SK-MEL-5 (cell line): ENCODE measurements at regions not wholly inside any gene's neighbourhood (a gene's known extent, or its start where the extent isn't known, plus 50 kb on each side); places are given as distances from the start of the nearest gene placed in this dataset.
"Not testable (repeated sequence)": the region's sequence is repeated elsewhere in the genome, so short reads cannot be mapped to it uniquely, and the experiment has no call there.

Experiments
- DNase-seq: peaks from one replicate; pipeline ENCODE4 v3.0.0-alpha.2; 2016; ENCODE audit warnings: low read depth, low spot score
- in situ Hi-C: cut with HindIII; loops from 2 replicates; pipeline ENCODE4 v1.10.0; 2016; ENCODE audit warnings: low sequenced_read_pairs, high pct_unique_total_duplicates, low pct_unique_long_range_greater_than_20kb

DNA sequence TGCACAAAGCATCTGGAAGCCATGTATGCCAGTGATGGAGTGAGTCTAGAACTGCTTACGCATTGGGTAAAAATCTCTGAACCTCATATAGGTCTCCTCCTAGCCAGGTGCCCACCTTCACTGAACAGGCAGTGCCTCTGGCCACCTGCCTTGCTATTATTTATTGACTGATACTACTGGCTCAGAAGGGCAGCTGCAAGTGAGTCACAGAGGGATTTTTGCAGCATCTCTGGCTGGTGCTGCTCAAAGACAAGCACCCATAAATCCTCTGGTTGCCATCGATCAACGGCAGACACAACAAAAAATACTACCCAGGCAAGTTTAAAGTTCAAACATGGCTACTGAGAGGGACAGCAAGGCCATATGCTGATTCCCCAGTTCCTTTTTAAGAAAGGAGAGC is 279.4 kb downstream of the UBE3D start:
- DNase-seq: no peak
- in situ Hi-C loops: no loop called here

DNA sequence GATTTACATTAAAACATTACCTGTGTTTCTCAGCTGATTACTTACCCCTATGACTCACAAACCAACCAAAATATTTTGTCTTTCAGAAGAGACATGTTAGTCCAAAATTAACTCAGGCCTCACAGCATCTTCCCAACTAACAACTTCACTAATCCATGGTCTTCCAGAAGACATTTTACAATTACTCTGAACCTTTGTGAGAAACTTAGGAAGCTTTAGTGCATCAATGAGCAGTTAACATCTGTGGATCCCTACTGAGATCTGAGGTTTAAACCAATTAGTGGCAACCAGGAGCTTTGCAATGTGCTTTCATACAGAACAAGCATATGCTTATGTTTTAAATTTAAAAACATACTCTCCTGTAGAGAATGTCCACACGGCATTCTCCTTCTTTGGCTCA is 269.7 kb downstream of the UBE3D start:
- no peak for DNase-seq
- in situ Hi-C loops: no loop called here

DNA sequence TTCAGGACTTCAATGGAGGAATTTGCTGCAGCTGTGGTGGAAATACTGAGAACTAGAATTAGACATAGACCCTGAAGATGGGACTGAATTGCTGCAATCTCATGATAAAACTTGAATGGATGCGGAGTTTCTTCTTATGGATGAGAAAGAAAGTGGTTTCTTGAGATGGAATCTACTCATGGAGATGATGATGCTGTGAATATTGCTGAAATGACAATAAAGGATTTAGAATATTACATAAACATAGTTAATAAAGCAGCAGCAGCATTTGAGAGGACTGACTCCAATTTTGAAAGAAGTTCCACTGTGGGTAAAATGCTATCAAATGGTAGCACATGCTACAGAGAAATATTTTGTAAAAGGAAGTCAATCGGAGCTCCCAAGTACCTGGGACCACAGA is 264.6 kb downstream of the UBE3D start:
- DNase-seq: no peak
- in situ Hi-C loops: no loop called here

DNA sequence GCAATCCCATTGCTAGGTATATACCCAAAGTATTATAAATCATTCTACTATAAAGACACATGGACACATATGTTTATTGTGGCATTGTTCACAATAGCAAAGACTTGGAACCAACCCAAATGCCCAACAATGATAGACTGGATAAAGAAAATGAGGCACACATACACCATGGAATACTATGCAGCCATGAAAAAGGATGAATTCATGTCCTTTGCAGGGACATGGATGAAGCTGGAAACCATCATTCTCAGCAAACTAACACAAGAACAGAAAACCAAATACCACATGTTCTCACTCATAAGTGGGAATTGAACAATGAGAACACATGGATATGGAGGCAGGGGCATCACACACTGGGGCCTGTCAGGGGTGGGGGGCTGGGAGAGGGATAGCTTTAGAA is 249.4 kb downstream of the UBE3D start:
- in situ Hi-C loops: not testable (repeated sequence)

DNA sequence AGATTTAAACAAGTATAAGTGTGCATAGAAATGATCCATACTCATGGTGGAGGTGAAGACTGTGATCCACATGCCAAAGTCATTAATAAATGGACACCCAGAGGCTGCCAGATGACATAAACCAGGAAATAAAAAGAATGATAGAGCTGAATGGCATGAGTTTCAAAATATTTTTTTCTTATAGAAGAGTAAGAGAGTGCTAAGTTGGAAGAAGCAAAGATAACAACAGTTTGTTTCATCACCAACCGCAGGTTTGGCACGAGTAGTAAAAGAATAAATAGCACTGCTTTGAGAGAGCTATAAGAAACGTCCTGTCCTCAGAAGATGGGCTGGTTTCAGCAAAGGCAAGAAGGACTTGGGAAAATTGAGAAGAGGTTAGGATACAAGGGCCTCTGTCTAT is 246.9 kb downstream of the UBE3D start:
- in situ Hi-C loops: no loop called here
- DNase-seq: no peak

More for the DNA sequence above, 249.4 kb downstream of the UBE3D start:
- not testable (repeated sequence) for DNase-seq

DNA sequence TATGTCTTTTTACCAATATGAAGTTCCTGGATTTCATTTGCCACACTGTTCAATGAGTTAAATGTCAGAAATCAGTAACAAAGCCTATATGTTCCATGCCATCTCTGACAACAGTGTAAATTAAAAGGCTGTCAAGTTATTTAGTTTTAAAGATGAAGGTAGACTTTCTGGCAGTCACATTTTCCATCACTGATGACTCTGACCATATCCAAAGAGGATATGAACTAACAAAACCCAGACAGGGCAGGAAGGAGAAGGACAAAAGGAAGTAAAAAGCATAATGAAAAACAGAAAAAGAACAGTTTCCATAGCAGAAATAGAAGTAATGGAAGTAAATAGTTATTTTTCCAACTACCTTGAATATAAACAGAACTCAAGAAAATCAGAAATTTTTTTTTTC is 242.3 kb downstream of the UBE3D start:
- no peak for DNase-seq
- in situ Hi-C loops: no loop called here

DNA sequence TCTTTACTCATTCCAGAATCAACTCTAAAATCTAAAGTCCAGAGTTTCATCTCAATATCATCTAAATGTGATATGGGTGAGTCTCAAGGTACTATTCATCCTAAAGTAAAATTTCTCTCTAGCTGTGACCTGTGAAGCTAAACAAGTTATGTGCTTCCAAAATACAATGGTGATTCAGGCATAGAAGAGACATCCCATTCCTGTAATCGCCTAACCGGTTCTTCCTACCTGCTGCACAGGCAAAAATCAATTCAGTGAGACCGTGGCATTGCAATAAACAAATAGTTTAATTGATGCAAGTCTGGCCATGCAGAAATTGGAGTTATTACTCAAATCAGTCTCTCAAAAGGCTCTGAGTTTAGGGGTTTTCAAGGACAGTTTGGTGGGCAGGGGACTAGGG is 232.8 kb downstream of the UBE3D start:
- in situ Hi-C loops: no loop called here
- DNase-seq: no peak

DNA sequence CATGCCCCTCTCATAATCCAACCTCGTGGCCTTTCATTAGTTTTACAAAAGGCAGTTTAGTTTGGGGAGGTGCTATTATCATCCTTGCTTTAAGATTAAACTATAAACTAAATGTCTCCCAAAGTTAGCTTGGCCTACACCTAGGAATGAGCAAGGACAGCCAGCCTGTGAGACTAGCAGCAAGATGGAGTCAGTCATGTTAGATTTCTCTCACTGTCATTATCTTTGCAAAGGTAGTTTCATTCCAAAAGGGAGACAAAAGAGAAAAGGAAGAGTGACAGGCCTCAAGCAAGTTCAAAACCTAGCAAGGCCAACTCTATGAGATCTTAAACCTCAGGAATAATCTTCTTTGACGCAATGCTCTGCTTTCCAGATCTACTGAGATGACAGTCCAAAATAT is 232.2 kb downstream of the UBE3D start:
- no peak for DNase-seq

DNA sequence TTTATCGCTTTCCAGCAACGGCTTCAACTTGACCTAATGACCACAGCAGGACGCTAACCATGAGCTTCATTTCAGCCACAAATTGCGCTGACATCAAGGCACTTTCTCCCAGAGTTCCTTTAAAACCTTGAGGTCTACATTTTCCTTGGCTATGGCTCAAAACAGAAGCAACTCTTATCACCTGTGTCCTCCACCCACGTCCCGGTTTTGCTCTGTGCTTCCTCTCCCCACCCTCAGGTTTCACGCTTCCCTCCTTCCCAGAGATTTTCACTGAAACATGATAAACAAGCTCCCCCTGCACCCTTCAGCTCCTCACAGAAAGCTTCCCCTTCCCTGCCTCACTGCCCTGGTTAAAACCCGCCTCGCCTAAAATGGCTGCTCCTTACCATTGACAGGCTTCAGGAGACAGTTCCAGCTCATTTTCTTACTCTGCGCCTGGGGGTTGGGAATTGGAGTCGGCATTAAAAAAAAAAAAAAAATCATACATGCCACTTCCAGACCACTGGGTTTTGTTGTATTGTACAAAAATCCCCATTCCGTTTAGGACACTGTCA is 229.5 kb downstream of the UBE3D start:
- no peak for DNase-seq
- in situ Hi-C loops: no loop called here

More for the DNA sequence above, 232.2 kb downstream of the UBE3D start:
- in situ Hi-C loops: no loop called here

DNA sequence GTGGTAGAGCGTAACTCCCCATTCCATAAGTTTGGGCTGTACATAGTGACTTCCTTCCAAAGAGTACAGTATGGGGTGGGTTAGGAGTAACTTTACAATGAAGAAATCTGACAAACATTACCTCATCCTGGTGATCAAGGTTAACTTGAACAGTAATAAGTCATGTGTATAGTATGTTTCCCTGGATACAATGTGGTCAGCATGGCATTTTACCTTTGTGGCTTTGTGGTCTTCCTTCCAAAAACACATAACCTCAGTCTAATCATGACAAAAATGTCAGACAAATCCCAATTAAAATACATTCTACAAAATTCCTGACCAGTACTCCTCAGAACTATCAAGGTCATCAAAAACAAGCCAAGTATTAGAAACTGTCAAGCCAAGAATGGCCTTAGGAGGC is 225.1 kb downstream of the UBE3D start:
- in situ Hi-C loops: no loop called here
- DNase-seq: no peak

DNA sequence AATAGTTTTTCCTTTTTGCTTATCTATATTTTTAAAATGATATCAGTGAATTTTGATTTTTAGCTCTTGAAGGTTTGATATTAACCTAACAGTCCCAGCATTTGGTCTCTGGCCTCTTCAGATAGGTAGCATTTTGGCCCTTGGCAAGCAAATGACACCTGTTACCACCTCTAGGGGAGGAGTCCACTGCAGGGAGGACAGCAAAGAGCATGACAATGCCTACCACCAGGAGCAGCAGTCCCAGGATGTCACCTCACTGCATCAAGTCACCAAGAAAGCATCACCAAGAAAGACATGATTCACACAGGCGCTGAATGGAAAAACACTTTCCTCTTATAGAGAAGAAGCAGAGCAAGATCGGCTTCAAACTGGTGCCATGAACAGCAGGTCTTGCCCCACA is 224.3 kb downstream of the UBE3D start:
- in situ Hi-C loops: no loop called here
- DNase-seq: no peak
